Vagina (tissue), 2 donors: ENCODE measurements at regions not wholly inside any gene's neighbourhood (a gene's known extent, or its start where the extent isn't known, plus 50 kb on each side); places are given as distances from the start of the nearest gene placed in this dataset.

Source experiments
- POLR2A ChIP-seq, 2 donors: fragments of 450-650 bp; IDR thresholded peaks; one replicate each; pipeline ENCODE4 v1.6.1; 2017; ENCODE audit warnings: antibody characterized with exemption in 2 of 2, mild to moderate bottlenecking in 2 of 2, moderate library complexity in 2 of 2
- POLR2AphosphoS5 ChIP-seq, 2 donors: sonication (generic); formaldehyde crosslinking; IDR thresholded peaks; one replicate each; pipeline ENCODE4 v1.9.0; 2017; ENCODE audit warnings: antibody characterized with exemption in 2 of 2, mild to moderate bottlenecking in 2 of 2, low read depth in 1 of 2; ENCODE audit not compliant: insufficient read depth in 1 of 2
- TF ChIP-seq, protein P1 (sequence below), 3 experiments: fragments of 450-650 bp in 2 of 3; fragments of 200-600 bp in 1 of 3; sonication (generic) in 1 of 3; IDR thresholded peaks; one replicate each; pipeline ENCODE4 v1.5.1; 2017 to 2019; ENCODE audit warnings: antibody characterized with exemption in 3 of 3, mild to moderate bottlenecking in 2 of 3, moderate library complexity in 2 of 3

DNA sequence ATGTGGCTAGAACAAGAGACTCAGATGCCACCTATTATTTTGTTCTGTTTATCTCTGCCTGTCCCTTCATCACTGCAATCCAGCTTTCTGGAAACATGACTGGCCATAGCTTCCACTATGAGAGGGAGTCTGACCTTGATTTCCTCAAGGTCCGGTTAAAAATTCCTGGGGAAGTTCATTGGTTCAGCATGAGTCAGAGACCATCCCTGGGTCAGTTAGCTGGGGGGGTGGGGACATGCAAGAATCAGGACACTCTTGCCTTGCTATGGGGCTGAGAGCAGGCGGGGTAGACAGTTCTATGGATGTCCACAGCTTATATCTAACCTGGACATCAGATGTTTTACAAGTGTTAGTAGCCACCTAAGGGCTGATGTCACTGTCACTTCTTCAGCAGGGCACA is 81.1 kb downstream of the TENT5C start:
- TF ChIP-seq POLR2AphosphoS5 (IDR thresholded peaks at IDR 0.05; ENCODE audit: insufficient read depth in 1 of 2, low read depth in 1 of 2) (no peak), POLR2A (IDR thresholded peaks at IDR 0.05) (no peak)
- TF ChIP-seq, protein P1, sequence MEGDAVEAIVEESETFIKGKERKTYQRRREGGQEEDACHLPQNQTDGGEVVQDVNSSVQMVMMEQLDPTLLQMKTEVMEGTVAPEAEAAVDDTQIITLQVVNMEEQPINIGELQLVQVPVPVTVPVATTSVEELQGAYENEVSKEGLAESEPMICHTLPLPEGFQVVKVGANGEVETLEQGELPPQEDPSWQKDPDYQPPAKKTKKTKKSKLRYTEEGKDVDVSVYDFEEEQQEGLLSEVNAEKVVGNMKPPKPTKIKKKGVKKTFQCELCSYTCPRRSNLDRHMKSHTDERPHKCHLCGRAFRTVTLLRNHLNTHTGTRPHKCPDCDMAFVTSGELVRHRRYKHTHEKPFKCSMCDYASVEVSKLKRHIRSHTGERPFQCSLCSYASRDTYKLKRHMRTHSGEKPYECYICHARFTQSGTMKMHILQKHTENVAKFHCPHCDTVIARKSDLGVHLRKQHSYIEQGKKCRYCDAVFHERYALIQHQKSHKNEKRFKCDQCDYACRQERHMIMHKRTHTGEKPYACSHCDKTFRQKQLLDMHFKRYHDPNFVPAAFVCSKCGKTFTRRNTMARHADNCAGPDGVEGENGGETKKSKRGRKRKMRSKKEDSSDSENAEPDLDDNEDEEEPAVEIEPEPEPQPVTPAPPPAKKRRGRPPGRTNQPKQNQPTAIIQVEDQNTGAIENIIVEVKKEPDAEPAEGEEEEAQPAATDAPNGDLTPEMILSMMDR (IDR thresholded peaks at IDR 0.05), result no peak
